CD4-positive, alpha-beta T cell (primary cell): ENCODE measurements at regions not wholly inside any gene's neighbourhood (a gene's known extent, or its start where the extent isn't known, plus 50 kb on each side); places are given as distances from the start of the nearest gene placed in this dataset.

Experiments used
- ATAC-seq: fragments of 200-7000 bp; cut with Tn5 transposase; one replicate; pipeline ENCODE4 v1.10.0; 2022; ENCODE audit warnings: mild to moderate bottlenecking; ENCODE audit not compliant: poor library complexity
- CTCF ChIA-PET: fragments of 350-600 bp; sonication (Branson Sonifier 250); formaldehyde crosslinking; loops from one replicate; lab custom pipeline; 2021; ENCODE audit warnings: antibody characterized with exemption, inconsistent platforms; lab: Charles Lee
- POLR2A ChIA-PET: fragments of 350-600 bp; sonication (Branson Sonifier 250); formaldehyde crosslinking; loops from one replicate; lab custom pipeline; 2021; ENCODE audit warnings: antibody characterized with exemption, inconsistent platforms; lab: Charles Lee
- DNase-seq, 14 experiments: peaks; one replicate each; pipeline ENCODE4 v3.0.0-alpha.2; 2013 to 2020; ENCODE audit warnings: mixed read lengths in 2 of 14
- H3K27ac ChIP-seq, 2 donors: one replicate each; pipeline versions ENCODE4 v1.5.1 to v1.7.0; 2013; ENCODE audit warnings: low read length in 2 of 2, low read depth in 1 of 2, mild to moderate bottlenecking in 1 of 2
- H3K27me3 ChIP-seq, 2 experiments: 1 replicate in 1 of 2; 2 replicates in 1 of 2; pipeline versions ENCODE4 v1.6.1 to v1.7.0; 2013; ENCODE audit warnings: low read length in 2 of 2, control low read depth in 1 of 2, mild to moderate bottlenecking in 1 of 2, moderate library complexity in 1 of 2; ENCODE audit not compliant: insufficient read depth in 2 of 2, control insufficient read depth in 1 of 2
- H3K36me3 ChIP-seq: one replicate; pipeline ENCODE4 v1.6.1; 2013; ENCODE audit warnings: low read length, control low read depth; ENCODE audit not compliant: insufficient read depth
- H3K4me1 ChIP-seq: one replicate; pipeline ENCODE4 v1.6.1; 2013; ENCODE audit warnings: low read length, control low read depth; ENCODE audit not compliant: insufficient read depth
- H3K4me3 ChIP-seq: one replicate; pipeline ENCODE4 v1.5.1; 2013; ENCODE audit warnings: mild to moderate bottlenecking, low read length, moderate library complexity
- H3K9me3 ChIP-seq, 2 experiments: 1 replicate in 1 of 2; 2 replicates in 1 of 2; pipeline versions ENCODE4 v1.6.1 to v1.7.0; 2013; ENCODE audit warnings: low read length in 2 of 2, mild to moderate bottlenecking in 2 of 2, control low read depth in 1 of 2, moderate library complexity in 1 of 2; ENCODE audit not compliant: control insufficient read depth in 1 of 2, insufficient read depth in 1 of 2
- H3K27ac Mint-ChIP-seq: one replicate; pipeline ENCODE4 v1.8.0; 2020; ENCODE audit warnings: mixed read lengths
- H3K27me3 Mint-ChIP-seq: one replicate; pipeline ENCODE4 v1.8.0; 2021; ENCODE audit warnings: mixed read lengths
- H3K36me3 Mint-ChIP-seq: one replicate; pipeline ENCODE4 v1.8.0; 2021; ENCODE audit warnings: low read depth, mixed read lengths
- H3K4me1 Mint-ChIP-seq: one replicate; pipeline ENCODE4 v1.8.0; 2021; ENCODE audit warnings: low read depth, mixed read lengths
- H3K4me3 Mint-ChIP-seq: one replicate; pipeline ENCODE4 v1.8.0; 2020; ENCODE audit warnings: mild to moderate bottlenecking, mixed read lengths
- H3K9me3 Mint-ChIP-seq: one replicate; pipeline ENCODE4 v1.8.0; 2020; ENCODE audit warnings: mixed read lengths
- intact Hi-C, 2 experiments: fragments of 100-400 bp; cut with DNase I in 1 of 2; cut with micrococcal nuclease in 1 of 2; formaldehyde crosslinking; loops; one replicate each; pipeline versions ENCODE4 v1.15.1 to v1.9.0; 2023 to 2025; cut with DNase I, micrococcal nuclease
- TF ChIP-seq, protein P1 (sequence below): fragments of 200-600 bp; IDR thresholded peaks from one replicate; pipeline ENCODE4 v1.8.0; 2022; ENCODE audit warnings: antibody characterized with exemption, mild to moderate bottlenecking

DNA sequence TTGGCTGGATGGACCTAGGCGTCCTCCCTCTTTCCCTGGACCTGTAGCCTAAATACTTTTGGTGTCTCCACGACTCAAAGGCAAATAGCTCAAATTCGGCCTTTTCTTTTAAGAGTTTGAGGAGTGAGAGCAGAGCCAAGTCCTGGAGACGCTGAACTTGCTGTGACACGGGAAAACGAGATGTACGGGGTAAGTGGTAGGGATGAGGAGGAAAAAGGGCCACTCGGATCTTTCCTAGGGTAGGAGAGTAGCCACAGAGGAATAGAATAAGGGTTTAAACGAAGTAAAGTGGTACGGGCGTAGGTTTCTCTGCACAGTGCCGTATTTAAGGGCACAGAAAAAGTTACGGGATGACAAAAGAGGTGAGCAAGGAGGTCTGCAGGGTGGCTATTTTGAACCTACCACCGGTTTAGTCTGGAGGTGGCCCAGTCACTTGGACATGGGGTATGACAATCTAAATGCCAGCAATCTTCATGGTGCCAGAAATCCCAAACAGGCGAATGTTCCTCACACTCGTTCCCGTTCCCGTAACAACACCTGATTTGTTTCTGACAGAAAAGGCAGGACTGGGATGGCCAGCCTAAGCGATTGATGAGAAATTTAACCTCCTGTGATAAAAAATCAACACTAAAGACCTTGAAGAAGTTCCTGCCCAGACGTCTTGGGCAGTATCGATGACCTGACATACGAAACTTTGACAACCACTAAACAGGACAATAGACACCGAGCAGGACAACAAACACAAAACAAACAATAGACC lies 149.3 kb downstream of the TRIM27 start:
- no peak for DNase-seq
- intact Hi-C loops = loop anchor here (5.0 to 10.0 kb wide), 2 partner anchors 33 to 1480 kb away; no protein-coding TSS in a partner anchor
- Histone ChIP-seq H3K9me3 (peaks cover 28 to 38% of the 10 kb centered on the region in 2 experiments), H3K27ac (no peak overlapping the region), H3K4me1 (peaks cover 6% of the 10 kb centered on the region), H3K27me3 (peaks cover 95 to 97% of the 10 kb centered on the region in 2 experiments), H3K36me3 (no peaks in the 10 kb centered on the region), H3K4me3 (no peak overlapping the region)
- no peak overlapping the region for H3K27ac Mint-ChIP-seq
- peaks cover 6% of the 10 kb centered on the region for H3K36me3 Mint-ChIP-seq
- ATAC-seq = no peak
- POLR2A ChIA-PET = no interaction called here
- H3K9me3 Mint-ChIP-seq = peaks cover 15% of the 10 kb centered on the region
- H3K4me3 Mint-ChIP-seq = no peak overlapping the region
- H3K27me3 Mint-ChIP-seq = peaks cover 97% of the 10 kb centered on the region
- CTCF ChIA-PET = no interaction called here
- H3K4me1 Mint-ChIP-seq = peaks cover 7% of the 10 kb centered on the region
- TF ChIP-seq, protein P1, sequence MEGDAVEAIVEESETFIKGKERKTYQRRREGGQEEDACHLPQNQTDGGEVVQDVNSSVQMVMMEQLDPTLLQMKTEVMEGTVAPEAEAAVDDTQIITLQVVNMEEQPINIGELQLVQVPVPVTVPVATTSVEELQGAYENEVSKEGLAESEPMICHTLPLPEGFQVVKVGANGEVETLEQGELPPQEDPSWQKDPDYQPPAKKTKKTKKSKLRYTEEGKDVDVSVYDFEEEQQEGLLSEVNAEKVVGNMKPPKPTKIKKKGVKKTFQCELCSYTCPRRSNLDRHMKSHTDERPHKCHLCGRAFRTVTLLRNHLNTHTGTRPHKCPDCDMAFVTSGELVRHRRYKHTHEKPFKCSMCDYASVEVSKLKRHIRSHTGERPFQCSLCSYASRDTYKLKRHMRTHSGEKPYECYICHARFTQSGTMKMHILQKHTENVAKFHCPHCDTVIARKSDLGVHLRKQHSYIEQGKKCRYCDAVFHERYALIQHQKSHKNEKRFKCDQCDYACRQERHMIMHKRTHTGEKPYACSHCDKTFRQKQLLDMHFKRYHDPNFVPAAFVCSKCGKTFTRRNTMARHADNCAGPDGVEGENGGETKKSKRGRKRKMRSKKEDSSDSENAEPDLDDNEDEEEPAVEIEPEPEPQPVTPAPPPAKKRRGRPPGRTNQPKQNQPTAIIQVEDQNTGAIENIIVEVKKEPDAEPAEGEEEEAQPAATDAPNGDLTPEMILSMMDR = no peak

- intact Hi-C loops = loop anchor here in 1 of 2 experiments (10.0 kb wide), 1 partner anchor 1480 kb away; no protein-coding TSS in a partner anchor
- Mint-ChIP-seq H3K36me3 (peaks cover 10% of the 10 kb centered on the region), H3K4me3 (peak overlapping the region; percentile 1), H3K4me1 (peaks cover 7% of the 10 kb centered on the region), H3K27me3 (peaks cover 97% of the 10 kb centered on the region), H3K9me3 (peaks cover 18% of the 10 kb centered on the region), H3K27ac (no peak overlapping the region)
- H3K4me1 ChIP-seq = peaks cover 6% of the 10 kb centered on the region
- CTCF ChIA-PET = no interaction called here
- ATAC-seq (no peak), DNase-seq (no peak)
- TF ChIP-seq, protein P1 = no peak
- no peak overlapping the region for H3K4me3 ChIP-seq
- POLR2A ChIA-PET = no interaction called here
- H3K9me3 ChIP-seq = peaks cover 28 to 42% of the 10 kb centered on the region in 2 experiments
- peaks cover 95 to 97% of the 10 kb centered on the region in 2 experiments for H3K27me3 ChIP-seq
- H3K36me3 ChIP-seq = no peaks in the 10 kb centered on the region
- H3K27ac ChIP-seq = no peak overlapping the region
Observed at GRCh38 chr6:28775052-28775376, 148.8 kb downstream of the TRIM27 start.

DNA sequence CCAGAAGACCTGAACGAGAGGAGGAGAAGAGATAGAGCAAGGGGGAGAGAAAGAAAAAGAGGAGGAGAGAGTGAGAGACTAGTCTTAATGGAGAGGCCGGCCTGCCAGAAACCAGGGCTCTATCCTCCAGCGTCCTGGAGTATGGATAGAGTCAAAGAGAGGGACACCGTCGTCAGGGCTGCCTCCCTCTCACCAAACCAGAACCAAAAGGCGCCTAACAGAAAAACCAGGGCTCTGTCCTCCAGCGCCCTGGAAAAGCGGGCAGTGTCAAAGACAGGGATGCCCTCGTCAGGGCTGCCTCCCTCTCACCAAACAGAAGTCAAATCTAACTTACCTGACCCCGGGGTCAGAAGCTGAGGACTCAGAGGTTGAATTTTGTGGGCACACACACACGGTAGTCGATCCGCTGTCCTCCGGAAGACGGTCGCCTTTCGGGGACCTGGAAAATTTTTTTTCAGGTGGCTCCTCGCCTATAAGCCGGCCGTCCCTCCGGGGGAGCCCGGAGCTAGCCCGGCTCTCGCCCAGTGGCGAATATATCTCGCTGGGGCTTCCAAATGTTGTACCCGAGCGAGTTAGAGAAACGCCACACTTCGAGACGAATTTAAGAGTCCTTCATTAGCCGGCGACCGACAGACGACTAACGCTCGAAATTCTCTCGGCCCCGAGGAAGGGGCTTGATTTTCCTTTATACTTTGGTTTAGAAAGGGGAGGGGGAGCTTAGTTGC lies 148.2 kb downstream of the TRIM27 start:
- DNase-seq (no peak), ATAC-seq (no peak)
- H3K27ac ChIP-seq = no peak overlapping the region
- H3K4me3 ChIP-seq = no peak overlapping the region
- H3K4me1 ChIP-seq = peaks cover 6% of the 10 kb centered on the region
- H3K36me3 ChIP-seq = no peaks in the 10 kb centered on the region
- H3K9me3 Mint-ChIP-seq = peaks cover 18% of the 10 kb centered on the region
- CTCF ChIA-PET = no interaction called here
- no peak overlapping the region for H3K27ac Mint-ChIP-seq
- H3K27me3 Mint-ChIP-seq = peaks cover 97% of the 10 kb centered on the region
- intact Hi-C loops = loop anchor here in 1 of 2 experiments (10.0 kb wide), 1 partner anchor 1481 kb away; no protein-coding TSS in a partner anchor
- POLR2A ChIA-PET = no interaction called here
- peaks cover 94 to 97% of the 10 kb centered on the region in 2 experiments for H3K27me3 ChIP-seq
- TF ChIP-seq, protein P1 = no peak
- peak overlapping the region; percentile 1 for H3K4me3 Mint-ChIP-seq
- peaks cover 7% of the 10 kb centered on the region for H3K4me1 Mint-ChIP-seq
- peaks cover 33 to 43% of the 10 kb centered on the region in 2 experiments for H3K9me3 ChIP-seq
- H3K36me3 Mint-ChIP-seq = peaks cover 10% of the 10 kb centered on the region
